Breast epithelium (tissue), 4 donors: ENCODE measurements at regions not wholly inside any gene's neighbourhood (a gene's known extent, or its start where the extent isn't known, plus 50 kb on each side); places are given as distances from the start of the nearest gene placed in this dataset.

Experiments
- DNase-seq, 2 donors: peaks; one replicate each; pipeline ENCODE4 v3.0.0-alpha.2; 2019; ENCODE audit warnings: low spot score in 2 of 2
- H3K27ac ChIP-seq, 2 donors: fragments of 200-600 bp; sonication (generic) in 1 of 2; one replicate each; pipeline ENCODE4 v1.5.1; 2016 to 2019; ENCODE audit warnings: mild to moderate bottlenecking in 1 of 2
- H3K27me3 ChIP-seq, 2 donors: fragments of 200-600 bp; sonication (generic) in 1 of 2; one replicate each; pipeline versions ENCODE4 v1.5.1 to v1.6.0; 2017 to 2019; ENCODE audit warnings: control low read depth in 1 of 2, mild to moderate bottlenecking in 1 of 2
- H3K36me3 ChIP-seq: fragments of 200-600 bp; one replicate; pipeline ENCODE4 v1.5.1; 2019
- H3K4me1 ChIP-seq, 2 donors: fragments of 200-600 bp; sonication (generic); one replicate each; pipeline ENCODE4 v1.5.1; 2016 to 2019; ENCODE audit warnings: control low read depth in 1 of 2
- H3K4me3 ChIP-seq, 3 donors: fragments of 200-600 bp; sonication (generic); 1 replicate in 2 of 3; 2 replicates in 1 of 3; pipeline ENCODE4 v1.5.1; 2016 to 2019; ENCODE audit warnings: mild to moderate bottlenecking in 3 of 3, moderate library complexity in 2 of 3
- H3K9me3 ChIP-seq, 2 donors: fragments of 200-600 bp; sonication (generic) in 1 of 2; one replicate each; pipeline ENCODE4 v1.5.1; 2016 to 2019; ENCODE audit warnings: control low read depth in 1 of 2
- CTCF ChIP-seq, 3 donors: fragments of 450-650 bp; IDR thresholded peaks; one replicate each; pipeline ENCODE4 v1.5.1; 2016 to 2017; ENCODE audit warnings: antibody characterized with exemption in 3 of 3, mild to moderate bottlenecking in 3 of 3, moderate library complexity in 3 of 3
- POLR2A ChIP-seq: fragments of 450-650 bp; IDR thresholded peaks from one replicate; pipeline ENCODE4 v1.6.1; 2016; ENCODE audit warnings: antibody characterized with exemption, mild to moderate bottlenecking, moderate library complexity
- POLR2AphosphoS5 ChIP-seq, 3 donors: sonication (generic); formaldehyde crosslinking; IDR thresholded peaks; one replicate each; pipeline ENCODE4 v1.6.1; 2017; ENCODE audit warnings: antibody characterized with exemption in 3 of 3
- intact Hi-C: fragments of 100-400 bp; cut with DNase I; formaldehyde crosslinking; loops from one replicate; pipeline ENCODE4 v1.15.1; 2023; ENCODE audit warnings: low total_unique reads

- Histone ChIP-seq H3K9me3 (no peaks in the 10 kb centered on the region), H3K4me1 (no peaks in the 10 kb centered on the region), H3K27me3 (no peaks in the 10 kb centered on the region), H3K27ac (no peak overlapping the region), H3K4me3 (no peak overlapping the region), H3K36me3 (no peaks in the 10 kb centered on the region)
- TF ChIP-seq POLR2AphosphoS5 (IDR thresholded peaks at IDR 0.05), result no peak
- TF ChIP-seq POLR2A, result no peak
- no peak for TF ChIP-seq CTCF (IDR thresholded peaks at IDR 0.05)
- no peak for DNase-seq
- intact Hi-C loops, result no loop called here
Measured at GRCh38 chr5:106766916-106767315, 903.8 kb downstream of the EFNA5 start.

- no peak overlapping the region for H3K27ac ChIP-seq
- no peaks in the 10 kb centered on the region for H3K4me1 ChIP-seq
- no peaks in the 10 kb centered on the region for H3K9me3 ChIP-seq
- DNase-seq, result no peak
- intact Hi-C loops, result no loop called here
- TF ChIP-seq POLR2AphosphoS5 (IDR thresholded peaks at IDR 0.05), result no peak
- TF ChIP-seq POLR2A, result no peak
- TF ChIP-seq CTCF (IDR thresholded peaks at IDR 0.05), result no peak
- H3K4me3 ChIP-seq, result no peak overlapping the region
- H3K36me3 ChIP-seq, result no peaks in the 10 kb centered on the region
- H3K27me3 ChIP-seq, result no peaks in the 10 kb centered on the region
Measured at GRCh38 chr5:106759581-106759980, 911.2 kb downstream of the EFNA5 start.

GRCh38 chr5:106759152-106759551 is 911.6 kb downstream of the EFNA5 start:
- Histone ChIP-seq H3K4me1 (no peaks in the 10 kb centered on the region), H3K27ac (no peak overlapping the region), H3K9me3 (no peaks in the 10 kb centered on the region), H3K27me3 (no peaks in the 10 kb centered on the region), H3K4me3 (no peak overlapping the region), H3K36me3 (no peaks in the 10 kb centered on the region)
- DNase-seq, result no peak
- TF ChIP-seq POLR2AphosphoS5 (IDR thresholded peaks at IDR 0.05) (no peak), CTCF (IDR thresholded peaks at IDR 0.05) (no peak), POLR2A (no peak)
- intact Hi-C loops, result no loop called here

GRCh38 chr5:106757672-106758071 is 913.1 kb downstream of the EFNA5 start:
- intact Hi-C loops, result no loop called here
- H3K4me3 ChIP-seq, result no peak overlapping the region
- DNase-seq, result no peak
- TF ChIP-seq POLR2A, result no peak
- TF ChIP-seq POLR2AphosphoS5 (IDR thresholded peaks at IDR 0.05), result no peak
- TF ChIP-seq CTCF (IDR thresholded peaks at IDR 0.05), result no peak
- no peaks in the 10 kb centered on the region for H3K27me3 ChIP-seq
- no peak overlapping the region for H3K27ac ChIP-seq
- no peaks in the 10 kb centered on the region for H3K36me3 ChIP-seq
- no peaks in the 10 kb centered on the region for H3K9me3 ChIP-seq
- no peaks in the 10 kb centered on the region for H3K4me1 ChIP-seq

- Histone ChIP-seq H3K4me3 (no peak overlapping the region), H3K27me3 (no peaks in the 10 kb centered on the region), H3K27ac (no peak overlapping the region), H3K9me3 (no peaks in the 10 kb centered on the region), H3K36me3 (no peaks in the 10 kb centered on the region), H3K4me1 (no peaks in the 10 kb centered on the region)
- TF ChIP-seq POLR2A, result no peak
- no peak for TF ChIP-seq POLR2AphosphoS5 (IDR thresholded peaks at IDR 0.05)
- TF ChIP-seq CTCF (IDR thresholded peaks at IDR 0.05), result no peak
- intact Hi-C loops, result no loop called here
- no peak for DNase-seq
Measured at GRCh38 chr5:106755789-106756188, 914.9 kb downstream of the EFNA5 start.
